ENCODE measurements at regions not wholly inside any gene's neighbourhood (a gene's known extent, or its start where the extent isn't known, plus 50 kb on each side); places are given as distances from the start of the nearest gene placed in this dataset.

DNA sequence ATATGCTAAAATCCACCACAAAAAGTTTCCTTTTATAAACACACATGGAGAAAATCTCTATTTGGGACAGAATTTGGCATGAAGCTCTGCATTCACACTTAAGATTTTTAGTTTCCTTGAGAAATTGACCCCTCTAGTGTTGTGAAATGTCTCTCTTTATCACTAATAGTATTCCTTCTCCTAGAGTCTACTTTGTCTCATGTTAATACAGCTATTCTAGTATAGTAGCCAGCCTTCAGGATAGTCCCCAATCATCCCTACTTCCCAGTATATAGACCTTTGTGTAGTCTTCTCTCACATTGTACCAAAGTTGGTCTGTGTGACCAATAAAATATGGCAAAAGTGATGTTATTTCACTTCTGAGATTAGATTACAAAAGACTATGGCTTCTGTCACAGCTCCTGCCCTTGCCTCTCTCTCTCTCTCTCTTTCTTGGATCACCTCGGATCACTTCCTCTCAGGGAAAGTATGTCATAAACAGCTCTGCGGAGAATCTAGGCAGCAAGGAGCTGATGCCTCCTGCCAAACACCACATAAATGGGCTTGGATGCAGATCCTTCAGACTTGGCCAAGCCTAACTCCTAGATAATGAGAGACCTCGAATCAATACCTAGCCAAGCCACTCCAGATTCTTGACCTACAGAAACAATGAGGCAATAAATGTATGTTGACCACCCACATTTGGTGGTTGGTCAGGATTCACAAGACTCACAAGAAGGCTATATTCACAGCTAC, 59.7 kb upstream of the NABP1 start:
- H3K27ac ChIP-seq: no peak overlapping the region
- TF ChIP-seq ZFX (IDR thresholded peaks at IDR 0.05; ENCODE audit: borderline replicate concordance): no peak
- TF ChIP-seq, protein P1, sequence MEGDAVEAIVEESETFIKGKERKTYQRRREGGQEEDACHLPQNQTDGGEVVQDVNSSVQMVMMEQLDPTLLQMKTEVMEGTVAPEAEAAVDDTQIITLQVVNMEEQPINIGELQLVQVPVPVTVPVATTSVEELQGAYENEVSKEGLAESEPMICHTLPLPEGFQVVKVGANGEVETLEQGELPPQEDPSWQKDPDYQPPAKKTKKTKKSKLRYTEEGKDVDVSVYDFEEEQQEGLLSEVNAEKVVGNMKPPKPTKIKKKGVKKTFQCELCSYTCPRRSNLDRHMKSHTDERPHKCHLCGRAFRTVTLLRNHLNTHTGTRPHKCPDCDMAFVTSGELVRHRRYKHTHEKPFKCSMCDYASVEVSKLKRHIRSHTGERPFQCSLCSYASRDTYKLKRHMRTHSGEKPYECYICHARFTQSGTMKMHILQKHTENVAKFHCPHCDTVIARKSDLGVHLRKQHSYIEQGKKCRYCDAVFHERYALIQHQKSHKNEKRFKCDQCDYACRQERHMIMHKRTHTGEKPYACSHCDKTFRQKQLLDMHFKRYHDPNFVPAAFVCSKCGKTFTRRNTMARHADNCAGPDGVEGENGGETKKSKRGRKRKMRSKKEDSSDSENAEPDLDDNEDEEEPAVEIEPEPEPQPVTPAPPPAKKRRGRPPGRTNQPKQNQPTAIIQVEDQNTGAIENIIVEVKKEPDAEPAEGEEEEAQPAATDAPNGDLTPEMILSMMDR (IDR thresholded peaks at IDR 0.05): no peak

GRCh38 chr2:191618786-191619185, 59.1 kb upstream of the NABP1 start:
- TF ChIP-seq, protein P1 (IDR thresholded peaks at IDR 0.05): no peak
- no peak for TF ChIP-seq ZFX (IDR thresholded peaks at IDR 0.05; ENCODE audit: borderline replicate concordance)
- H3K27ac ChIP-seq: no peak overlapping the region

DNA sequence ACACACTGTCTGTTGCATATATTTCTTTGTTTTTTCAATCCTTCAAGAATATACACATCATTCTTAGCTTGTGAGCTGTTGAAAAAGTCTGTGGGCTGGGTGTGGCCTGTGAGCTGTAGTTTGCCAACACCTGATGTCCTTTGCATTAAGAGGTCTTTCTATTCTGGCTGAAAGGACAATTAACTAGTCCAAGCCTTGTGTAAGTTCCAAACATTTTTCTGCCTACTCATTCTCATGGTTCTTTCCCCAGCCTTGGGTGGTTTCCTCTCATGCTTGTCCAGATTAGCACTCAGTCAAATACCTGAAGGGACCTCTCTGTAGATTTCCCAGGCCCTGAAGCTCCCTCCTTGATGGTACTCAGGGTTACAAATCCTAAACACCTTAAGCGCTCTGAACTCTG, 57.8 kb upstream of the NABP1 start:
- no peak overlapping the region for H3K27ac ChIP-seq
- TF ChIP-seq, protein P1 (IDR thresholded peaks at IDR 0.05): no peak
- no peak for TF ChIP-seq ZFX (IDR thresholded peaks at IDR 0.05; ENCODE audit: borderline replicate concordance)

DNA sequence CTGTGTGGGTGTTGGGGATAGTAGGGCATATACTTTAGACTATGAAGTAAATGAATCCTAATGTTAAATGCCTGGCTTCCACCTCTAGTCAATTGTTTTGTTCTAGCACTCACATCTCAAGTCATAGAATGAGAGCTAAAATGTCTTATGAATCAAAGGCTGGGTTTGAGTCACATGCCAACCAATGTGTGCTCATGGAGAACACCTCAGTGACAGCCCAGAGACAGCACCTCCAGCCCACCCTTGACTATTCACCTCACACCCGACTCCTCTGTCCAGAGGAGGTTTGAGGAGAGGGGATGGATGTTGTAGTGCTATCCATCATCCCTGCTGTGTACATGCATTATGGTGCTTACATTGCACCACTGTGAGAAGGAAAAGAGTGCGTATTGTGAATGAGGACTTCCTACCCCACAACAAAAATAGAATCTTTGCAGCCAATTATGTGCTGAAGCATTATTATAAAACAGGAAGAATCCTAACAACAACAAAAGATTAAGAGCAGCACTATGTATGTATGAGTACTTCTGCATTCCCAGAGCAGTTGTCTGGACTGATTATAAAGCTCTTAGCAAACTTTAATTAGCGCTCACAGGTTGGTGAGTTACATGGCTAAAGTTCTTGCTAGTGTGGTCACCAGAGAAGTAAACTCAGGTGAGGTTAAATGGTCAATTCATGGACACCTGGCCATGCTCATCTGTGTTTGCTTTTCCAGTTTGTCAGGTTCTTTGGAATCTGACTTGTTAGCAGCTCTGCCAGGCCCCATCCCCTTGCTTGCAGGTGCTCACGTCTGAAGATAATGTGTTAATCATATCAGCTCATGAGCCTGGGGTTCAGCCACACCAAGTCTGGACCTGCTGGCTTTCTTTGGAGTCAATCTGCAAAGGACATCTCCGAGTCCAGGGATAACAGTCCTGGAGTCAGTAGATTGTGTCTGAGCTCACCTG, 55.3 kb upstream of the NABP1 start:
- TF ChIP-seq ZFX (IDR thresholded peaks at IDR 0.05; ENCODE audit: borderline replicate concordance): no peak
- TF ChIP-seq, protein P1 (IDR thresholded peaks at IDR 0.05): no peak

DNA sequence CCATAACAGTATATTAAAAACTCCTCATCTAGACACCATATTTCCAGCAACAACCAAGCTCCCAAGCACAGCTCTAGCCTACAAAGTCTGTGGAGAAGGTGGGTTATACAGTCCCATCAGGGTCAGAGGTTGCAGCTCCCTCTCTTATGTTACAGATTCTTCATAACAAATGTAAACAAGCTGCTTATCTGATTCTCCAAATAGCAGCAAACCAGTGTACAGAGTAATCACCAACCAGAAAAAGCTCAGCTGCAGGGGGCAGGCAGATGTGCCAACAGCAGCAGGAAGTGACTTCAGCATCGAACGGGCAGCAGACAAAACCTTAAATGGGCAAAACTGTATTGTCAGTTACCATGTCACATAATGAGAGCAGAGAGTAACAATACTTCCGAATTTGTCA, 52.9 kb upstream of the NABP1 start:
- no peak for TF ChIP-seq ZFX (IDR thresholded peaks at IDR 0.05; ENCODE audit: borderline replicate concordance)
- TF ChIP-seq, protein P1 (IDR thresholded peaks at IDR 0.05): no peak
- H3K27ac ChIP-seq: no peak overlapping the region

More for the DNA sequence above, 55.3 kb upstream of the NABP1 start:
- no peak overlapping the region for H3K27ac ChIP-seq

- H3K27ac ChIP-seq: no peak overlapping the region
- no peak for TF ChIP-seq ZFX (IDR thresholded peaks at IDR 0.05; ENCODE audit: borderline replicate concordance)
- TF ChIP-seq, protein P1 (IDR thresholded peaks at IDR 0.05): no peak
Observed at GRCh38 chr2:191625446-191625845, 52.5 kb upstream of the NABP1 start.
